NCI-H82 (cell line): ENCODE measurements at regions not wholly inside any gene's neighbourhood (a gene's known extent, or its start where the extent isn't known, plus 50 kb on each side); places are given as distances from the start of the nearest gene placed in this dataset.

Experiments used
- DNase-seq: peaks from one replicate; lab custom pipeline; 2025; lab: John Stamatoyannopoulos, UW

DNA sequence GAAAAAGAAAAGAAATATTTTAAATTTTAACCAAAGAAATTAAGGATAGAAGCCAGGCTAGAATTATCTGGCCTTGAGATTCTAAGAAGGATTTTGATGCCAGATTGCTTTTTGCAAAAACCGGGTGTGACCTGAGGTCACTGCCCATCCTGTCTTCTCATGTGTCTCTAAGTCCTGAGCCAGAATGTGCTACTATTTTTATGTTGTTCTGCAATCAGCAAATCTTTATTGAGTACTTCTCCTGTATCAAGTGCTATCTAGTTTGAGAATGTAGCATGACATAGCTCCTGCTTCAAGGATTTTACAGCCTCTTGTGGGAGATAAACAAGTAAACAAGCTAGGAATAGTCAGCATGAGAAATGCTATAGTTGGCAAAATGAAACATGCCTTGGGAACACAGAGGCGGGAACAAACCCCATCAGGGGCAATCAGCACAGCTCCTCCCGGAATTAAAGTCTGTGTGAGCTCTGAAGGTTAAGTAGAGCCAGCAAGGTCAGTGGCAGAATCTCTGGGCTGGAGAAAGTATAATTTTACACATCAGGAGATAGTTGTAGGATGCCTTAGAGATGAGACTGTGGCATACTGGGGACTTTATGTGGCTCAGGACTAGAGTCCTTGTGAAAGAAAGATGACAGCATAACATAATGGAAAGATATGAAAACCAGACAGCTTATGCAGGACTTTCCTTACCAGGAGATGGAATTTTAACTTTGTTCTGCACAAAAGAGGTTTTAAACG, 899.5 kb upstream of the SLC10A2 start:
- peak; percentile 64 for DNase-seq

DNA sequence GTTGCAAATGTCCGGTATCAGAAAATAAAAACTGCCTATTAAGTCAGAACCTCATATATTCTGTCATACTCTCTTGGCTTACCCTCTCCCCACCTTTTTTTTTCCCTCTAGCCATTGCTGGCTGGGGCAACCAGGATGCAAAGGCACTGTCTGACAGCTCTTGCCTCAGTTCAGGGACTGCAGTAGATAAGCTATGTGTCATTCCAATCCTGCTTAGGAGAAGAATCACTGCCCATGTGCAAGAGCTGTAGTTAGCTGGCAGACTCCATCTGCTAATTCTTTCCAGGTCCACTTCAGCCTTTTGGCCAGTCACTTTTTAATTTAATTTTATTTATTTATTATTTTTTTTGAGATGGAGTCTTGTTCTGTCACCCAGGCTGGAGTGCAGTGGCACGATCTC, 895.6 kb upstream of the SLC10A2 start:
- no peak for DNase-seq

DNA sequence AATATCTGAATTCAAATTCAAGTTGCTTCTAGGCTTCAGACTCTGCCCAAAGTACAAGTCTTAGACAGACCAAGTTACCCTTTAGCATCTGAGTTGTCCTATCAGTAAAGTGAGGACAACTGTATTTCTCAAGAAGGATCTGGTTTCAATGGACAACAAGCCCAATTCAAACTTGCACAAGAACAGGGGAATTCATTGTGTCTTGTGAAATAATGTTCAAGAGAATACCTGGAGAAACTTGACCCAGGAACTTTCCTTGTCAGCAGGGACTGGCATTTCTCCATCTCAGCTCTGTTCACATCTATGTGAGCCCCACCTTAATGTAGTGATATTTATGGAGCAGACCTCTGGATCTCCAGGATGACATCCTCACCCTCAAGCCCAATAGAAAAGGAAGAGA, 894.9 kb upstream of the SLC10A2 start:
- DNase-seq = no peak

- no peak for DNase-seq
Observed at GRCh38 chr13:103960001-103960400, 893.8 kb upstream of the SLC10A2 start.

DNA sequence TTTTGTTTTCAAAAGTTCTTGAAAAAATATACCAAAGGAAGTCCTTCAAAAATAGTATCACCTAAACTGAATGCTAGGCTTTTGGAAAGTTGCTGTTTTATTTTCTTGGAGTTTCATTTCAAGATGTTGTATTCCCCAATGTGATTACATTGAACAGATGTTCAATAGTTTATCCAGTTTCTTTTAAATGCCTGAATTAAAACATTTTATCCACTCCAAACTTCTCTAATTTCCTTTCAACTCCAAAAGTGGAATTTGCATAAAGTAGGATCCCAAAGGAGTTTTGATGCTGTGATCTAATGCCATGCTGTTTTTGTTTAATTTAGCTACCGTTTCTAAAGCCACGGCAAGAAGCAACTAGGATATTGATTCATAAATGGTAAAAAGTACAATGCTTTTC, 892.5 kb upstream of the SLC10A2 start:
- no peak for DNase-seq

DNA sequence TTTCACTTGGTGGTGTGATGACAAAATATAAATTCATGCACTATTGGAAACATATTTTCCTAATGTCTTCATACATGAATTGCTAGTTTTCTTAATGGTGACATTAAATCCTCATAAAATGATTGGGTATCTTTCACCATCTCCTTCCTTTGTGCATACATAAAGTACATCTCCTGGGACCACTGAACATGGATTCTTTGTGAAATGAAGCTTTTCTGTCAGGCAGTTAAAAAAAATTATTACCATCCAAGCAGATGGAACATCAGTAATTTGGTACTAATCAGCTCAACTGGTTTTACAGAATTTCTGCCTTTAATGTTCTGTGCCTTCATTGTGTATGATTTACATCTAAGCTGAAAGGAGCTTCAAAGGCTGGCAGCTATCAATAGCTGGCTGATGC, 891.7 kb upstream of the SLC10A2 start:
- DNase-seq = no peak

DNA sequence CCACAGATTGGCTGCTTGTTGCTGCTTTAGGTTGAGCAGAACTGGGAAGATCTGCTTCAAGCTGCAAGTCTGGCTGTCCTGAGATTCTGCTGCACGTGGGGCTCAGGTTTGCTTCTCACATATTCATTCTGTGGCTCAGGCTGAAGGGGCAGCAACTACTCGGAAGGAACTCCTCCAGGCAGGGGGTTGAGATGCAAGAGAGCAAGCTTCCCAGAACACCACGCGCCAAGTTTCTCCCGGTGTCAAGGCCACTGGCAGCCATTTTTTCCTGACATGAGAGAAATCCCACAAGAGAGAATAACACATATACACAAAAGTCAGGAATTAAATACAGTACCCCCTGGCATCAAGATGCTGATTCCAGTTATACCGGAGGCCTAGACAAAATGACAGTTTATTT, 887.6 kb upstream of the SLC10A2 start:
- DNase-seq = no peak

- no peak for DNase-seq
Observed at GRCh38 chr13:103952183-103952582, 886.0 kb upstream of the SLC10A2 start.

- no peak for DNase-seq
Observed at GRCh38 chr13:103948426-103948825, 882.2 kb upstream of the SLC10A2 start.

DNA sequence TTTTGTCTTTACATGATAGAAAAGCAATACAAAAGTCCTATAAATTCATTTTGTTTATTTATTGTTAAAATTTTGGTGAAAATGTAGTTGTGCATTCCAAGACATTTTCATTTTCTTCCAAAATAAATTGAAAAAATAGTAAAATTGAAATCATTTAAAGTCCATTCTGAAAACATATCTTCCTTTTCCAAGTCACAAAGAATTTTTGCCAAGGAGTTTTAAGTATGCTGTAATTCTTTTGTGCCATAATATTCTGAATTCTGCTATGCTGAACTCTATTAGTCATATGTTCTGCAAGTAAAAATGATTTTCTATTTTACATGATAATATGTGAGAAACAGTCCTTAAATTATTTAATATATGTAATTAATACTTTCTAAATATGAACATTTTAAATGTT, 879.6 kb upstream of the SLC10A2 start:
- DNase-seq = no peak

- DNase-seq = no peak
Observed at GRCh38 chr13:103941506-103942140, 875.4 kb upstream of the SLC10A2 start.

DNA sequence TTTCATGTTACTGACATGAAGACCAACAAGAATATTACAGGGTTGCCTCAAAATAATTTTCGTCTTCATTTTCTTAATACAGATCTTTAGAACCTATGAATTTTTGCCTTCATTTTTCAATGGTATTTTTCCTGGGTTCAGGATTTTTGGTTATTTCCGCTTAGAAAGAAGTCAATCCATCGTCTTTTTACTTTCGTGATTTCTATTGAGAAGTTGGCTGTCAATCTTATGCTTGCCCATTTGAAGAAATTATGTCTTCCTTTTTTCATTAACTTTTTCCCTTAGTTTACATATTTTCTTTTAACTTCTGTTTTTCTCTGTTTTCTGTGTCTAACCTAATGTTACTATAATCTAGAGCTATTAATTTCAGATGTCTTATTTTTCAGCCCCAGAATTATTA, 868.9 kb upstream of the SLC10A2 start:
- DNase-seq = no peak

- no peak for DNase-seq
Observed at GRCh38 chr13:103931885-103932284, 865.7 kb upstream of the SLC10A2 start.

GRCh38 chr13:103931331-103931845, 865.2 kb upstream of the SLC10A2 start:
- DNase-seq = no peak

DNA sequence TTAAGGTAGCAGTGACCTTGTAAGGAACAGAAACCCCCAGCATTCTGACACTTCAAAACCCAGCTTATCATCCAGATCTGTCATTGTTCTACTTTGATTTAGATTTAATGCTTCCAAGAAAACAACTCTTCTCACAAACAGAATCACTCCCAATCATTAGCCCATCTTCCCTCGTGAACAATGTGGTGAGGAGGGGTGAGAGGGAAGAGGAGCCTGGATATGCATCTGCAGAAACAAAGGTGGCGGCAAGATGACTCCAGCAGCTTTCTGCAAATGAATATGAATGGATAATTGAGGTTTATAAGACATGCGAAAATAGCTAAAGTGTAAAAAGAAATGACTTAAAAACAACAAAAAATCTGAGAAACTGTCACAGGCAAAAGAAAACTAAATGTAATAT, 859.9 kb upstream of the SLC10A2 start:
- DNase-seq = no peak

GRCh38 chr13:103908911-103909310, 842.7 kb upstream of the SLC10A2 start:
- DNase-seq = peak; percentile 28

DNA sequence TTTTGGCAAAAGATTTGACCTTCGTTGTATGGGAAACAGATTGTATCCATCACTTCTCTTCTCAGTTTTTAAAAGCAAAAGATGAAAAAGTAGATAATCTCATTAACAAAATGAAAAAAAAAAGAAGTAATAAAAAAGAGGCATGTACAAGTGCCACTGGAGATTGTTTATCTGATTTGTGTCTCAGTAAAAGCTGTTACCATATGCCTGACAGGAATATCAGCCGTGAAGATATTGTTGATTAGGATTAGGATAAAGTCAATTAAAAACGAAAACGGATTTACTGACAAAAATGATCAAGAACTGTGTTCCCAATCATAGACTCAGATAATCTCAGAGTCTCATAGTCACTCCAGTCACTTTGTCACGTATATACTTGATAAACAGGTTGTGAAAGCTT, 842.1 kb upstream of the SLC10A2 start:
- peak; percentile 77 for DNase-seq

GRCh38 chr13:103903790-103904189, 837.6 kb upstream of the SLC10A2 start:
- DNase-seq = no peak

DNA sequence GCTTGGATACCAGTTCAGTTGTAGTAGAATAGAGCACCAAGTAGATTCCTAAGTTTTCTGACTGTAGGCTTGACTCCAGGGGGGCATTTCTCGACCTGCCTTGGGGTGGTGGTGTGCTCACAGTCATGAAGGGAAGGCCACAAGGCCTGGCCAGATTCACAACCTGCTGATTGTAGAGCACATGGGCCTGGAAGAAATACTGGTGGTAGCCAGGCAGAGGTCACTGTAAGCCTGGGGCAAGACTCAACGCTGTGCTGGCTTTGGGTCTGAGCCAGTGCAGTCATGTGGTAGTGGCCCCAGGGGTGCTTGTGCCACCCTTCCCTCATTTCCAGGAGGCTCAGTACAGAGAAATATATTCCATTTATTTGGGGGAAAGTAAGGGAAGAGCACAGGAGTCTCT, 832.3 kb upstream of the SLC10A2 start:
- DNase-seq = no peak

GRCh38 chr13:103895835-103896531, 829.8 kb upstream of the SLC10A2 start:
- DNase-seq = no peak

DNA sequence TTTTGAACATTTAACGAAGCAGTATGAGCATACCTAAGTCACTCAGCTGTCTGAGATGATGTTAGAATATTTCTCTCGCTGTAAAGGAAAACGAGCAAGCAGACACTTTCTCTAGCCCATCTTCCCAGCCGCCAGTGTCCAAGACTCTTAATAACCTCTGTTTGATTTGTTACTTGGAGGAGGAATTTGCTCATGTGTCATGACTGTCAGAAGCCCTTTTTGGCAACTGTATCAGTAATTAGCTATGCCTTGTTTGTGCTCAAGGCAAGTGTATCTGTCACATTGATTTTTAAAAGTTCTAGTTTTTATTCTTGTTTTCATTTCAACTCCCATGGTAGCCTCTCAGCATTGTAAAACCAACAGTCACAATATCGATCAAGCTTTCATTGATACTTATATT, 828.4 kb upstream of the SLC10A2 start:
- DNase-seq = no peak

DNA sequence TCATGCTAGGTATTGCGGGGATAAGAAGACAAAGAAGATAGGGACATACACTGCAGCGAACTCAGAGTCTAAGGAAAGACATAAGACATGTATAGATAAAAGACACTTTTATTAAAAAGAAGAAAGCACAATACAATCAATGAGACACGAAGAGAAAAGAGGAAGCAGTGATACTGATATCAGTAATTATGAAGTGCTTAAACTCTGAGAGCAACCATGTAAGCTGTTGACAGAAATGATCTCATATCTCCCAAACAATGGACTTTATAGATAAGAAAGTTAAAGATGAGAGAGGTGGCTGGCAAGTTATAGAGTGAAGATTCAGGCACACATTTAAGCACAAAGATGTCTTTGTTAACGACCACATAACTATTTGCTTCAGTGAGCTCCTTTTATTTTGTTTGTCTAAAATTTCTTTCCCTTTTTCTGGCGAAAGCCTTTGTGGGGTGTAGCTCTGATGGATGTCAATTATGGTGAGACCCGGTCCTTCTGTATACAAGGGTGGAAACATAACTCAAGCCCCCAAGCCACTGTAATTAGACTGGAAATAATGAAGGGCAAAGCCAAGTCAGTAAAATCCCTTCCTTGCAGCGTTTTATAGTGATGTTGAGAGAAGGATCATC, 818.0 kb upstream of the SLC10A2 start:
- no peak for DNase-seq

- no peak for DNase-seq
Observed at GRCh38 chr13:103883698-103884097, 817.5 kb upstream of the SLC10A2 start.
